GM12873 (cell line): ENCODE measurements at regions not wholly inside any gene's neighbourhood (a gene's known extent, or its start where the extent isn't known, plus 50 kb on each side); places are given as distances from the start of the nearest gene placed in this dataset.

Experiments
- TF ChIP-seq, protein P1 (sequence below): IDR thresholded peaks from 2 replicates; pipeline ENCODE4 v1.5.1; 2012; ENCODE audit warnings: low read depth, mild to moderate bottlenecking, moderate library complexity, low read length, control low read depth; ENCODE audit not compliant: insufficient read depth; ENCODE audit errors: missing control alignments

DNA sequence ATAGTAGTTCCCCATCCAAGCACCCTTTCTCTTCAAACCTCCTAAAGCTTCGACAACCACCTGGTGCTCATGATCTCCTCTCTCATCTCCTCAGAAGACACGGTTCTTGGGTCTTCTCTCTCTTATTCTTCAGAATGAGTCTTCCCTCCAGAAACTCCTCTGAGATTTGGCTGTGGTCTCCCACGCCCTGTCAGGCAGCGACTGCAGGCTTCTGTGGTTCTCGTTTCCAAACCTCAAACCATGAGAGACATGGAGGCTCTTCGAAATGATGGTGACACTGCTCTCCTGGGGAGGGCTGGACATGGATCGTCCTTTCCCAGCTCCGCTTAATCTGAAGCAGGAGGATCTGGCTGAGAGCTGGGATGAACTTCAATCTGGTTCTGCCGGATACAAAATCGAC lies 78.6 kb upstream of the PITRM1 start:
- TF ChIP-seq, protein P1, sequence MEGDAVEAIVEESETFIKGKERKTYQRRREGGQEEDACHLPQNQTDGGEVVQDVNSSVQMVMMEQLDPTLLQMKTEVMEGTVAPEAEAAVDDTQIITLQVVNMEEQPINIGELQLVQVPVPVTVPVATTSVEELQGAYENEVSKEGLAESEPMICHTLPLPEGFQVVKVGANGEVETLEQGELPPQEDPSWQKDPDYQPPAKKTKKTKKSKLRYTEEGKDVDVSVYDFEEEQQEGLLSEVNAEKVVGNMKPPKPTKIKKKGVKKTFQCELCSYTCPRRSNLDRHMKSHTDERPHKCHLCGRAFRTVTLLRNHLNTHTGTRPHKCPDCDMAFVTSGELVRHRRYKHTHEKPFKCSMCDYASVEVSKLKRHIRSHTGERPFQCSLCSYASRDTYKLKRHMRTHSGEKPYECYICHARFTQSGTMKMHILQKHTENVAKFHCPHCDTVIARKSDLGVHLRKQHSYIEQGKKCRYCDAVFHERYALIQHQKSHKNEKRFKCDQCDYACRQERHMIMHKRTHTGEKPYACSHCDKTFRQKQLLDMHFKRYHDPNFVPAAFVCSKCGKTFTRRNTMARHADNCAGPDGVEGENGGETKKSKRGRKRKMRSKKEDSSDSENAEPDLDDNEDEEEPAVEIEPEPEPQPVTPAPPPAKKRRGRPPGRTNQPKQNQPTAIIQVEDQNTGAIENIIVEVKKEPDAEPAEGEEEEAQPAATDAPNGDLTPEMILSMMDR, result no peak

DNA sequence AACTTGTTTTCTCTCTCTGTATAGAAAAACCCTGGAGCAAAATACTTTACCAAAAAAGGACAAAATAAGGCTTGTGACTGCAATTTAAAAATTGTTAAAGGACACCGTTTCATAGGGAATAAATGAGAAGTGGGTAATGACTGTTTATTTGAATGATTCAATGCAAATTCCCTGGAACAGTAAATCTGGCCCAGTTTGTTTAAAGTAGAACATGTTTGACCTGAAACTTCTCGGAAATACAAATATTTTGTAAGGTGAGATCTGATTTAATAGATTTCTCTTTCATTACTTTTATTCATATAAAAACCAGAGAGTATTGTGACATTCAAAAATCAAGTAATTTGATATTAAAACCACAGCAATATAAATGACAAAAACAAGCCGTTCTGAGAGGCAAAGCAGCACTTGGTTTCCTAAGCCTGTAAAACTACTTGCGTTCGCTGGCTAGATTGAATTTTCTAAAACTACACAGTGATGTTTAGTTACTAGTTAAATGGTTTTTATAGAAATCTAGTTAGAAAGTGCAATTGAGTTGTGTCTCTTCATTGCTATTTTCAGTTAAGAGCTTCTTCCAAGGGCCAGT lies 76.8 kb upstream of the PITRM1 start:
- TF ChIP-seq, protein P1, result no peak

DNA sequence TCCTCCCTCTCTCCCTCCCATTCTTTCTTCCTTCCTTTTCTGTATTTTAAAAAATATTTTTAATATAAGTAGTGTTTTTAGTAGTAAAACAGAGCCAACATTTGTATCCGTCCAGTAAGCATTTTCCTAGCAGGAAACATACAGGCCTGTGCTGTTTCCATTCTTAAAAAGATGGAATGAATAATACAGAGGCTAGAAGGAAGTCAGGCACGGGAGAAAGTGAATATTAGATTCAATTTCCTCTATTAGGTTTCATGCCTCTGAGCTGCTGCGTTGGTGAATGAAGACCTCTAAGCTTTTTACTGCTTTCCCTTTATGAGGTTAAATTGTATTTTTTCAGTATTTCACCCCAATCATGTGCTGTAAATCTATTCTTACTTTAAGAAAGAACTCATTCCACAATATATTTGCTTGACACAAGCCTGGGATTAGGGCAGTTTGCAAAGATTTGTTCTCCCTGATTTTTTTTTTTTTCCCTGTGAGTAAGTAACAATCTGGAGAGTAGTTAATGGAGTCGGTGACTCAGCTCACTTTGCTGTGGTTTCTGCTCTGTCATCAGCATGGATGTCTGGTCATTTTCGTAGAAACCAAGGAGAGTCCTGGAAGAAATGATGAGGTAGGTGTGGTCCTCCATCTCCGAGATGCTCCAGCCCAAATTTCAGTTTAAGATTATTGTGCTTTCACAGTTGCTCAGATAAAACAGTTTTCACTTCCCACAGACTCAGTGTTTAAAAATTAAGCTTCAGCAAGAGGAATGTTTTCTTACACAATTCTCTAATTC lies 76.1 kb upstream of the PITRM1 start:
- TF ChIP-seq, protein P1, result no peak

DNA sequence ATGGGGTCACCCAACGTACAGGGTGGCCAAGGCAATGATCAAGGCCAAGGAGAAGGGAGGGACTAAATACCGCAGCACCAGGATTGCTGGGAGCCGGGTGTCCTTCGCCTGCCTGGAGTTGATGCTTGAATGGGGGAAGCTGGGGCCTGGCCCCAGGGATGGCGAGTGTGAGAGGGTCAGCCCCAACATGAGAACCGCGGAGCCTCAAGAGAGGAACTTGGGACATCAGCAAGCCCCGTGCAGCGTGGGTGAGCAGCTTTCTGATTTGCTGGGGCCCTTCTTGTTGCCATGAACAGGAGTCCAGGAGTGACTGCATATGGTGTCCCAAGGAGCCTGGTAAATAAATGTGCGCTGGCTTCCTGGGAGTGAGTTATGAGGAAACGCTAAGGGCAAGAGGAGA lies 72.8 kb upstream of the PITRM1 start:
- TF ChIP-seq, protein P1, result no peak

DNA sequence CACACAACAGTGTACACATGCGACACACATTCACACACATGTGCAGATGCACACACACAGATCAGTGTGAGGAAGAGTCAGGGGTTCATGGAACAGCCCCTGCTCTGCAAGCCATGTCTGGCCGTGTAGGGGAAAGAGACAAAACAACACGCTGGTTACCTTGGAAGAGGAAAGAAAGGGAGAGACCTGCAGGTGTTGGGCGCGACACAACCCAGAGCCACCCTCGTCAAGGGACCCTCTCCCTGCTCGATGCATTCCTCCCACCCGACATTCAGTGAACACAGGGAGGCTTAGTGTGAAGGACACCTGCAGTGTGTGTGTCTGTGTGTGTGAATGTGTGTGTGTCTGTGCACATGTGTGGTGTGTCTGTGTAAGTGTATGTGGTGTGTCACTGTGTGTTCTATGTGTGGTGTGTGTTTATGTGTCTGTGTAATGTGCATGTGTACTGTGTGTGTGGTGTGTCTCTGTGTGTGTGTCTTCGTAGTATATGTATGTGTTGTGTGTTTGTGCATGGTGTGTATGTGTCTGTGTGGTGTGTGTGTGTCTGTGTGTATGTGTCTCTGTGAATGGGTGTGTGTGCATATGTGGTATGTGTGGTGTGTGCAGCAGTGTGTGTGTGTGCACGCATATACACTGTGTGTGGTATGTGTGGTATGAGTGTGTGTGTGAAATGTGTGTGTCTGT lies 69.5 kb upstream of the PITRM1 start:
- TF ChIP-seq, protein P1, result no peak

DNA sequence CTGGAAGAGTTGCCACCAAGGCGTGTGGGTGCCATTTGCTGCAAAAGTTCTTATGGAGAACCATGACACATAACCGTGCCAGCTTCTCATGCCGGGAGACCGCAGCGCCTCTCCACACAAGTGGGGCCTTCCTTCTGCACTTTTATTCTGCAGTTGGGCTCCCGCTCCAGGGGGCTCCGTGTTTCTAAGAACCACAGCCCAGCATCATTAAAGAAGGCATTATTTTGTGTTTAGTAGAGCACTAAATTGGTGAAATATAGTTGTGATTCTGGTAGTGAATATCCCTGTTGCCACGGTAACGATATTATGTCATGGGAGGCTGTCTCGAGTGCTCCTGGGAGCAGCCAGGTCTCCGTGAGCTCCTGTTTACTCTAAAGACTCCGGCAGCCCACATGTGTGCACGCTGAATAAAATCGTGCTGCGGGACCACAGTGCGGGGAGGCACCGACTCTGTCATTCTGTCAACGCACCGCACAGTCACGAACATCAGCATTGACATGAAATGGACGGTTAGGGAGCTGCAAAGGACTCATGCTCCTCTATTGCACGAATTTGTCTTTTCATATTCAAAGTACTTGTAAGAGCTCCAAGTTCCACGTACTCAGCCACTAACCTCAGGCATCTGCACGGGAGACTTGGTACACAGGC lies 68.8 kb upstream of the PITRM1 start:
- TF ChIP-seq, protein P1, result no peak
